BLaER1 treated with 17β-estradiol and CSF1 and Interleukin-3, amounts not matched to agents 10 nM and 100 nM (cell line): ENCODE measurements at regions not wholly inside any gene's neighbourhood (a gene's known extent, or its start where the extent isn't known, plus 50 kb on each side); places are given as distances from the start of the nearest gene placed in this dataset.

ENCODE experiments used
- H3K27ac ChIP-seq, 11 experiments: shearing (Covaris generic); formaldehyde crosslinking; 2 replicates each; pipeline ENCODE4 v1.8.1; 2022
- H3K27me3 ChIP-seq, 11 experiments: shearing (Covaris generic); formaldehyde crosslinking; 2 replicates each; pipeline ENCODE4 v1.8.1; 2022
- H3K36me3 ChIP-seq, 11 experiments: shearing (Covaris generic); formaldehyde crosslinking; 2 replicates each; pipeline ENCODE4 v1.8.1; 2022
- H3K4me1 ChIP-seq, 10 experiments: shearing (Covaris generic); formaldehyde crosslinking; 2 replicates each; pipeline ENCODE4 v1.8.1; 2022
- H3K4me2 ChIP-seq, 11 experiments: shearing (Covaris generic); formaldehyde crosslinking; 2 replicates each; pipeline ENCODE4 v1.8.1; 2022
- H3K4me3 ChIP-seq, 10 experiments: shearing (Covaris generic); formaldehyde crosslinking; 2 replicates each; pipeline ENCODE4 v1.8.1; 2022
- H3K9ac ChIP-seq, 11 experiments: shearing (Covaris generic); formaldehyde crosslinking; 2 replicates each; pipeline ENCODE4 v1.8.1; 2022
- H3K9me3 ChIP-seq, 11 experiments: shearing (Covaris generic); formaldehyde crosslinking; replicated peaks in 1 of 11; 2 replicates each; pipeline ENCODE4 v1.8.1; 2022
- H4K20me1 ChIP-seq, 11 experiments: shearing (Covaris generic); formaldehyde crosslinking; 2 replicates each; pipeline ENCODE4 v1.8.1; 2022
- Cebpa-rat ChIP-seq, 11 experiments: shearing (Covaris generic); IDR thresholded peaks; 2 replicates each; pipeline ENCODE4 v1.8.1; 2022

GRCh38 chr2:12120281-12121150, 374.1 kb downstream of the LPIN1 start:
- Histone ChIP-seq H3K4me1 (peaks cover 0 to 13% (median 6%) of the 10 kb centered on the region in 10 experiments; a peak in 8 of 20 replicates), H3K27me3 (no peaks in the 10 kb centered on the region), H4K20me1 (no peaks in the 10 kb centered on the region), H3K9me3 (peaks cover 0 to 8% (median 0%) of the 10 kb centered on the region in 11 experiments; a peak in 3 of 22 replicates), H3K4me2 (peak overlapping the region in 5 of 11 experiments; percentile 4 to 31 (median 21); a peak in 6 of 22 replicates), H3K4me3 (no peak overlapping the region), H3K9ac (no peak overlapping the region), H3K27ac (no peak overlapping the region), H3K36me3 (no peaks in the 10 kb centered on the region)
- no peak for TF ChIP-seq Cebpa-rat (IDR thresholded peaks at IDR 0.05)

GRCh38 chr2:12124790-12125189, 378.4 kb downstream of the LPIN1 start:
- TF ChIP-seq Cebpa-rat (IDR thresholded peaks at IDR 0.05), result no peak
- H3K4me3 ChIP-seq, result no peak overlapping the region
- H3K9me3 ChIP-seq, result peaks cover 6 to 20% (median 10%) of the 10 kb centered on the region in 11 experiments; a peak in 16 of 22 replicates
- no peak overlapping the region for H3K4me2 ChIP-seq
- no peak overlapping the region for H3K9ac ChIP-seq
- H3K27ac ChIP-seq, result no peak overlapping the region
- H4K20me1 ChIP-seq, result no peaks in the 10 kb centered on the region
- H3K4me1 ChIP-seq, result peaks cover 0 to 24% (median 12%) of the 10 kb centered on the region in 10 experiments; a peak in 12 of 20 replicates
- H3K27me3 ChIP-seq, result no peaks in the 10 kb centered on the region
- H3K36me3 ChIP-seq, result no peaks in the 10 kb centered on the region

DNA sequence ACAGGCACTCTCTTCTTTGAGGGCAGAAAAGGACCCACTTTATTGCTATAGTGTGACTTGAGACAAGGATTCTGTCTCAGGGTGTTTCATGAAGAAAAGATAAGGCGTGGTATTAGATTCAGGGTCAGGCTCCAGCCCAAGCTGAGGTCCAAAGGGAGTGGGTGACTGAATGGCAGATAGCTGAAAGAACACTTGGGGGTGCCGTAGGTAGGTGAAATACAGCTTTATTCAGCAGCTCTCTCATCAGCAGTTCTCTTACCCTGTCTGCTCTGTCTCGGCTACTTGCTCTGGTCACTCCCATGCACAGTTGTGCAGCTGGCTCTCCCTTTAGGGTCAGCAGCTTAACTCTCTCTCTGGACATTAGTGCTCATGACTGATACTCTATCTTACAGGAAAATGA, 379.9 kb downstream of the LPIN1 start:
- no peak overlapping the region for H3K9ac ChIP-seq
- H3K4me1 ChIP-seq, result peaks cover 0 to 18% (median 10%) of the 10 kb centered on the region in 10 experiments; a peak in 12 of 20 replicates
- no peak overlapping the region for H3K27ac ChIP-seq
- no peaks in the 10 kb centered on the region for H3K27me3 ChIP-seq
- no peak overlapping the region for H3K4me2 ChIP-seq
- peaks cover 6 to 18% (median 10%) of the 10 kb centered on the region in 11 experiments; a peak in 16 of 22 replicates for H3K9me3 ChIP-seq
- H3K36me3 ChIP-seq, result no peaks in the 10 kb centered on the region
- no peak for TF ChIP-seq Cebpa-rat (IDR thresholded peaks at IDR 0.05)
- no peaks in the 10 kb centered on the region for H4K20me1 ChIP-seq
- no peak overlapping the region for H3K4me3 ChIP-seq

GRCh38 chr2:12127638-12128037, 381.2 kb downstream of the LPIN1 start:
- peaks cover 6 to 11% (median 10%) of the 10 kb centered on the region in 11 experiments; a peak in 16 of 22 replicates for H3K9me3 ChIP-seq
- no peak overlapping the region for H3K4me3 ChIP-seq
- no peak overlapping the region for H3K27ac ChIP-seq
- H4K20me1 ChIP-seq, result no peaks in the 10 kb centered on the region
- peaks cover 0 to 21% (median 12%) of the 10 kb centered on the region in 10 experiments; a peak in 15 of 20 replicates for H3K4me1 ChIP-seq
- no peak for TF ChIP-seq Cebpa-rat (IDR thresholded peaks at IDR 0.05)
- peak overlapping the region in 8 of 11 experiments; percentile 6 to 60 (median 38); a peak in 12 of 22 replicates for H3K4me2 ChIP-seq
- H3K36me3 ChIP-seq, result no peaks in the 10 kb centered on the region
- H3K27me3 ChIP-seq, result no peaks in the 10 kb centered on the region
- no peak overlapping the region for H3K9ac ChIP-seq

DNA sequence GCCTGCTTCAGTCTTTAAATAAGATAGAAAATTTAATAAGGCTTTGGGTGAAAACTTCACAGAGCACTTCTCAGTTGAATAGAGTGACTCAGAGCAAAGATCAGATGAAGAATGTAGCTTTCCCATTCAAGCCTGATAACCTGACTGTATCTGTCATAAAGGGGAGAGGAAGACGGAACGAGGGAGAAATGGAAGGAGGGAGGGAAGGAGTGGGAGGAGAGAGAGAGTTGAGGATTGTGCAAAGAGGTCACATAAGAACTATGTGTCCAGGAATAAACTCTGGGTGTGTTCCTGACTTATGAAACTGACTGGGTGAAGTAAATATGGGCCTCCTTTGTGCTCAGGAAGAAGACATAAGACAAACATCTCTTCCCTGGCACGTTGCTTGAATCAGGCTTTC, 385.5 kb downstream of the LPIN1 start:
- Histone ChIP-seq H3K4me3 (no peak overlapping the region), H3K4me1 (peaks cover 0 to 21% (median 12%) of the 10 kb centered on the region in 10 experiments; a peak in 16 of 20 replicates), H3K27ac (no peak overlapping the region), H3K4me2 (0 out of 22 replicates have a peak overlapping the region, but pooled peaks of 3 of the 11 experiments have one; percentile 15 to 32 (median 19)), H3K36me3 (no peaks in the 10 kb centered on the region), H3K9me3 (peaks cover 2 to 7% (median 3%) of the 10 kb centered on the region in 11 experiments; a peak in 16 of 22 replicates), H3K27me3 (no peaks in the 10 kb centered on the region), H4K20me1 (no peaks in the 10 kb centered on the region), H3K9ac (no peak overlapping the region)
- TF ChIP-seq Cebpa-rat (IDR thresholded peaks at IDR 0.05), result no peak

DNA sequence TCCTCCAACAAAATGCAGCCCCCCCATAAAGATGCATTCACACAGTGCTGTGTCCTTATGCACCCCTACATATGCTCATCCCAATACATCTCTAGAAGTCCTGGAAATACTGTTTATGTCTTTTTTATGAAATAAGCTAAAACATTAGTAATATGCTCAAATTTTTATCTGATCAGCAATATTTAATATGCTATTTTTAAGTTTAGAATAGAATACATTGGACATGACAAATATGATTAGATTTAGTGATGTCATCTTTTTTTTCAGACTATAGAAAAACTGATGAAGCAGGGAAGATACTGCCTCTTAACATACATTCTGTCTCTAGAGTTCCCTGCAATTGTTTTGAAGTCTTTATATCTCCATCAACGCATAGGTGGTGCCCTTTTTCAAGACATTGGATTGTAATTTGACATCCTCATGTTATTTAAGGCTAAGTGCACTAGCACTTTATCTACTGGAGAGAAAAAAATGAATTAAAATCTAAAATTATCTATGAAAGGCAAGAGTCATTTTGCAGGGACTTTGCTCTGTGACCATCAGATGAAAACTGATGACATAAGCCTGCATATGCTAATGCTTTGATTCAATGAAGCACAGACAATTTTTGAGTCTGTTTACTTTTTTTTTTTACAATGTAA, 395.3 kb downstream of the LPIN1 start:
- no peaks in the 10 kb centered on the region for H4K20me1 ChIP-seq
- H3K36me3 ChIP-seq, result no peaks in the 10 kb centered on the region
- H3K4me3 ChIP-seq, result no peak overlapping the region
- no peak overlapping the region for H3K27ac ChIP-seq
- no peaks in the 10 kb centered on the region for H3K27me3 ChIP-seq
- H3K9ac ChIP-seq, result no peak overlapping the region
- no peak overlapping the region for H3K4me2 ChIP-seq
- H3K4me1 ChIP-seq, result 0 out of 20 replicates have a peak, but pooled peaks cover 0 to 3% (median 0%) of the 10 kb centered on the region in 10 experiments
- TF ChIP-seq Cebpa-rat (IDR thresholded peaks at IDR 0.05), result no peak
- peaks cover 0 to 11% (median 0%) of the 10 kb centered on the region in 11 experiments; a peak in 4 of 22 replicates for H3K9me3 ChIP-seq

DNA sequence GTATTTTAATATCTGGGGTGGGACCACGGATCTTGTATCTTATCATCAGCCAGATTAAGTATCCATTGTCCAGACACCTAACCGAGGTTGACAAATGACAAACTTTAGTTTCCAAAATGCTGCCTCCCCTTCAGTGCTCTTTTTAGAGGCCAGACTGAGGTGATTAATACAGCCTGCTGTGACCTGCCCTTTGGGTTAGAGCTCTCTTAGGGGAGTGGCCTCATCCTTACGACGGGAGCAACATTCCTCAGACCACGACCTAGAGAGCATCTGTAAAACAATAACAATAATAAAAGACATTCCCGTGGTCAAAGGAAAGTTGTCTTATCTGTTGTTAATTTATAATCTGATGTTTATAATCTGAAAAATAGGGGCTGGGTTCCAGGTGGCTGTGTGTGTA, 405.3 kb downstream of the LPIN1 start:
- no peak overlapping the region for H3K9ac ChIP-seq
- H4K20me1 ChIP-seq, result no peaks in the 10 kb centered on the region
- H3K9me3 ChIP-seq, result no peaks in the 10 kb centered on the region; a peak in 1 of 22 replicates
- H3K27ac ChIP-seq, result no peak overlapping the region
- H3K4me1 ChIP-seq, result peaks cover 14 to 20% (median 17%) of the 10 kb centered on the region in 10 experiments
- TF ChIP-seq Cebpa-rat (IDR thresholded peaks at IDR 0.05), result no peak
- no peaks in the 10 kb centered on the region for H3K27me3 ChIP-seq
- H3K4me2 ChIP-seq, result no peak overlapping the region
- H3K36me3 ChIP-seq, result no peaks in the 10 kb centered on the region
- no peak overlapping the region for H3K4me3 ChIP-seq

GRCh38 chr2:12152888-12153287, 406.5 kb downstream of the LPIN1 start:
- TF ChIP-seq Cebpa-rat (IDR thresholded peaks at IDR 0.05), result no peak
- Histone ChIP-seq H3K4me2 (no peak overlapping the region), H4K20me1 (no peaks in the 10 kb centered on the region), H3K27ac (no peak overlapping the region), H3K4me1 (peaks cover 14 to 31% (median 21%) of the 10 kb centered on the region in 10 experiments), H3K4me3 (no peak overlapping the region), H3K9me3 (peaks cover 0 to 7% (median 0%) of the 10 kb centered on the region in 11 experiments; a peak in 2 of 22 replicates), H3K36me3 (no peaks in the 10 kb centered on the region), H3K27me3 (no peaks in the 10 kb centered on the region), H3K9ac (no peak overlapping the region)
